ENCODE measurements at regions not wholly inside any gene's neighbourhood (a gene's known extent, or its start where the extent isn't known, plus 50 kb on each side); places are given as distances from the start of the nearest gene placed in this dataset.

GRCh38 chr1:34303218-34303617, 126.5 kb downstream of the C1orf94 start (continued):
- TF ChIP-seq ZNF518A (tag by site-specific recombination; conservative IDR thresholded peaks at IDR 0.05; ENCODE audit: low read depth) = no peak

GRCh38 chr1:34306568-34306967, 129.9 kb downstream of the C1orf94 start:
- Histone ChIP-seq H3K4me3 (ENCODE audit: low read depth, low read length) (no peak overlapping the region), H3K9me3 (ENCODE audit: control insufficient read depth, insufficient read depth, low read depth, low read length) (no peaks in the 10 kb centered on the region), H3K27ac (ENCODE audit: extremely low read depth, low read depth, low read length) (no peak overlapping the region), H3K36me3 (ENCODE audit: control insufficient read depth in 2 of 2, insufficient read depth in 1 of 2, low read length in 2 of 2) (no peaks in the 10 kb centered on the region), H3K4me1 (ENCODE audit: control insufficient read depth, insufficient read depth, low read length) (no peaks in the 10 kb centered on the region)
- POLR2A ChIA-PET = no interaction called here
- CTCF ChIA-PET = no interaction called here
- TF ChIP-seq EGR2 (tag by site-specific recombination; IDR thresholded peaks at IDR 0.05; ENCODE audit: low read depth) (0 out of 2 replicates have a peak, but pooled peaks have one; percentile 35), HOXC10 (CRISPR knock-in tag; IDR thresholded peaks at IDR 0.05) (no peak)

GRCh38 chr1:34312359-34312758, 135.7 kb downstream of the C1orf94 start:
- Histone ChIP-seq H3K4me1 (ENCODE audit: control insufficient read depth, insufficient read depth, low read length) (no peaks in the 10 kb centered on the region), H3K27ac (ENCODE audit: extremely low read depth, low read depth, low read length) (no peak overlapping the region), H3K9me3 (ENCODE audit: control insufficient read depth, insufficient read depth, low read depth, low read length) (no peaks in the 10 kb centered on the region), H3K36me3 (ENCODE audit: control insufficient read depth in 2 of 2, insufficient read depth in 1 of 2, low read length in 2 of 2) (no peaks in the 10 kb centered on the region), H3K4me3 (ENCODE audit: low read depth, low read length) (no peak overlapping the region)
- ChIA-PET CTCF (no interaction called here), POLR2A (no interaction called here)
- TF ChIP-seq KLF8 (tag by site-specific recombination; IDR thresholded peaks at IDR 0.05) = no peak
- no peak for TF ChIP-seq ZNF221 (tag by site-specific recombination; IDR thresholded peaks at IDR 0.05; ENCODE audit: borderline replicate concordance)
- no peak for TF ChIP-seq ZNF398 (tag by site-specific recombination; IDR thresholded peaks at IDR 0.05)
- TF ChIP-seq ZNF354C (tag by site-specific recombination; IDR thresholded peaks at IDR 0.05; ENCODE audit: borderline replicate concordance, low read depth) = no peak
- TF ChIP-seq ZNF645 (tag by site-specific recombination; IDR thresholded peaks at IDR 0.05) = no peak
- no peak for TF ChIP-seq SCRT1 (tag by site-specific recombination; IDR thresholded peaks at IDR 0.05; ENCODE audit: borderline replicate concordance)
- TF ChIP-seq ZNF639 (tag by site-specific recombination; IDR thresholded peaks at IDR 0.05) = no peak
- no peak for TF ChIP-seq ZNF239 (tag by site-specific recombination; IDR thresholded peaks at IDR 0.05)
- TF ChIP-seq ZNF692 (tag by site-specific recombination; IDR thresholded peaks at IDR 0.05) = no peak
